Jurkat, Clone E6-1 (cell line): ENCODE measurements at regions not wholly inside any gene's neighbourhood (a gene's known extent, or its start where the extent isn't known, plus 50 kb on each side); places are given as distances from the start of the nearest gene placed in this dataset.
"Not testable (repeated sequence)": the region's sequence is repeated elsewhere in the genome, so short reads cannot be mapped to it uniquely, and the experiment has no call there.

ENCODE experiments used
- DNase-seq: peaks from one replicate; pipeline ENCODE4 v3.0.0-alpha.2; 2011; ENCODE audit warnings: low read depth, low spot score
- H3K4me3 ChIP-seq: 2 replicates; pipeline ENCODE4 v1.5.1; 2011; ENCODE audit warnings: mild to moderate bottlenecking, low read length, control low read depth, moderate library complexity

GRCh38 chr12:91515944-91516694, 333.5 kb upstream of the DCN start:
- no peak overlapping the region for H3K4me3 ChIP-seq
- no peak for DNase-seq

GRCh38 chr12:91513313-91513712, 330.7 kb upstream of the DCN start:
- no peak overlapping the region for H3K4me3 ChIP-seq
- no peak for DNase-seq

GRCh38 chr12:91511795-91512420, 329.3 kb upstream of the DCN start:
- no peak overlapping the region for H3K4me3 ChIP-seq
- no peak for DNase-seq

GRCh38 chr12:91507754-91508153, 325.1 kb upstream of the DCN start:
- no peak for DNase-seq
- H3K4me3 ChIP-seq, result no peak overlapping the region

GRCh38 chr12:91506452-91506851, 323.8 kb upstream of the DCN start:
- no peak overlapping the region for H3K4me3 ChIP-seq
- DNase-seq, result no peak

GRCh38 chr12:91505006-91505405, 322.4 kb upstream of the DCN start:
- no peak overlapping the region for H3K4me3 ChIP-seq
- no peak for DNase-seq

GRCh38 chr12:91502208-91502607, 319.6 kb upstream of the DCN start:
- H3K4me3 ChIP-seq, result no peak overlapping the region
- no peak for DNase-seq

- no peak for DNase-seq
- H3K4me3 ChIP-seq, result no peak overlapping the region
Measured at GRCh38 chr12:91496337-91496736, 313.7 kb upstream of the DCN start.

GRCh38 chr12:91493308-91493707, 310.7 kb upstream of the DCN start:
- H3K4me3 ChIP-seq, result no peak overlapping the region
- no peak for DNase-seq

GRCh38 chr12:91492648-91493047, 310.0 kb upstream of the DCN start:
- no peak for DNase-seq
- H3K4me3 ChIP-seq, result no peak overlapping the region

- no peak overlapping the region for H3K4me3 ChIP-seq
- DNase-seq, result no peak
Measured at GRCh38 chr12:91490667-91491311, 308.2 kb upstream of the DCN start.

GRCh38 chr12:91483471-91483985, 300.9 kb upstream of the DCN start:
- DNase-seq, result no peak
- H3K4me3 ChIP-seq, result no peak overlapping the region

- no peak for DNase-seq
- no peak overlapping the region for H3K4me3 ChIP-seq
Measured at GRCh38 chr12:91482231-91482630, 299.6 kb upstream of the DCN start.

GRCh38 chr12:91478500-91478899, 295.9 kb upstream of the DCN start:
- DNase-seq, result no peak

GRCh38 chr12:91467686-91468085, 285.1 kb upstream of the DCN start:
- H3K4me3 ChIP-seq, result no peak overlapping the region
- DNase-seq, result no peak

More at GRCh38 chr12:91478500-91478899, 295.9 kb upstream of the DCN start:
- no peak overlapping the region for H3K4me3 ChIP-seq

- no peak overlapping the region for H3K4me3 ChIP-seq
- no peak for DNase-seq
Measured at GRCh38 chr12:91461061-91461460, 278.4 kb upstream of the DCN start.

GRCh38 chr12:91460469-91460868, 277.9 kb upstream of the DCN start:
- DNase-seq, result no peak
- H3K4me3 ChIP-seq, result no peak overlapping the region

GRCh38 chr12:91455321-91455720, 272.7 kb upstream of the DCN start:
- DNase-seq, result no peak
- H3K4me3 ChIP-seq, result no peak overlapping the region

GRCh38 chr12:91454179-91454578, 271.6 kb upstream of the DCN start:
- no peak for DNase-seq
- no peak overlapping the region for H3K4me3 ChIP-seq

GRCh38 chr12:91452464-91452863, 269.8 kb upstream of the DCN start:
- not testable (repeated sequence) for H3K4me3 ChIP-seq, DNase-seq
